Adrenal gland (tissue), 5 donors: ENCODE measurements at regions not wholly inside any gene's neighbourhood (a gene's known extent, or its start where the extent isn't known, plus 50 kb on each side); places are given as distances from the start of the nearest gene placed in this dataset.

Experiments used
- POLR2A ChIP-seq, 2 donors: fragments of 450-650 bp; IDR thresholded peaks; one replicate each; pipeline ENCODE4 v1.6.1; 2017; ENCODE audit warnings: antibody characterized with exemption in 2 of 2, mild to moderate bottlenecking in 2 of 2, moderate library complexity in 1 of 2
- TF ChIP-seq, protein P1 (sequence below), 6 experiments: fragments of 450-650 bp in 4 of 6; fragments of 200-600 bp in 2 of 6; sonication (generic) in 1 of 6; IDR thresholded peaks; 1 replicate in 5 of 6; 2 replicates in 1 of 6; pipeline versions ENCODE4 v1.5.1 to v1.8.0; 2016 to 2021; ENCODE audit warnings: antibody characterized with exemption in 6 of 6, mild to moderate bottlenecking in 2 of 6, moderate library complexity in 1 of 6
- donor health status: DM: no; HTN: no; CAD: no.

DNA sequence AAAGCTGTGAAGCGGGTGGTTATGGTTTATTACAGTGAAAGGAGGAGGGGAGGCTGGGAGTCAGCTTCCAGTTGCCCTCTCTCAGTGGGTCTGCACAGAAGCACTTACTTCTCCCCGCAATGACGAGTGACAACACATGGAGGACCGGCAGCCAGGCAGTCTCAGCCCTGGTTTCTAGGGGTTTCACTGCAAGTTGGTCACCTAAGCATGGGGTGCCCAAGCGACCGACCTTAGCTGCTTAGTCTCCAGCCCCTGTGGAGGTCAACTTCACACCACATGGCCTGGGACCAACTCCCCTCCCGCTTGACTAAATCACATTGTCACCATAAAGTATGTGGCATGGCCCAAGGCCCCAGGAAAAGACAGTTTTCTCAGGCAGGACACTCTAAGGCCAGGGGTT lies 99.9 kb upstream of the ZNF32 start:
- TF ChIP-seq POLR2A (IDR thresholded peaks at IDR 0.05) = no peak
- TF ChIP-seq, protein P1, sequence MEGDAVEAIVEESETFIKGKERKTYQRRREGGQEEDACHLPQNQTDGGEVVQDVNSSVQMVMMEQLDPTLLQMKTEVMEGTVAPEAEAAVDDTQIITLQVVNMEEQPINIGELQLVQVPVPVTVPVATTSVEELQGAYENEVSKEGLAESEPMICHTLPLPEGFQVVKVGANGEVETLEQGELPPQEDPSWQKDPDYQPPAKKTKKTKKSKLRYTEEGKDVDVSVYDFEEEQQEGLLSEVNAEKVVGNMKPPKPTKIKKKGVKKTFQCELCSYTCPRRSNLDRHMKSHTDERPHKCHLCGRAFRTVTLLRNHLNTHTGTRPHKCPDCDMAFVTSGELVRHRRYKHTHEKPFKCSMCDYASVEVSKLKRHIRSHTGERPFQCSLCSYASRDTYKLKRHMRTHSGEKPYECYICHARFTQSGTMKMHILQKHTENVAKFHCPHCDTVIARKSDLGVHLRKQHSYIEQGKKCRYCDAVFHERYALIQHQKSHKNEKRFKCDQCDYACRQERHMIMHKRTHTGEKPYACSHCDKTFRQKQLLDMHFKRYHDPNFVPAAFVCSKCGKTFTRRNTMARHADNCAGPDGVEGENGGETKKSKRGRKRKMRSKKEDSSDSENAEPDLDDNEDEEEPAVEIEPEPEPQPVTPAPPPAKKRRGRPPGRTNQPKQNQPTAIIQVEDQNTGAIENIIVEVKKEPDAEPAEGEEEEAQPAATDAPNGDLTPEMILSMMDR (IDR thresholded peaks at IDR 0.05) = no peak
